Hepatic stellate cell (primary cell): ENCODE measurements at regions not wholly inside any gene's neighbourhood (a gene's known extent, or its start where the extent isn't known, plus 50 kb on each side); places are given as distances from the start of the nearest gene placed in this dataset.

Experiments
- DNase-seq: peaks from one replicate; pipeline ENCODE4 v3.0.0; 2011; ENCODE audit warnings: low spot score

GRCh38 chr13:89602655-89603054, 1744.8 kb upstream of the MIR17HG start:
- no peak for DNase-seq

DNA sequence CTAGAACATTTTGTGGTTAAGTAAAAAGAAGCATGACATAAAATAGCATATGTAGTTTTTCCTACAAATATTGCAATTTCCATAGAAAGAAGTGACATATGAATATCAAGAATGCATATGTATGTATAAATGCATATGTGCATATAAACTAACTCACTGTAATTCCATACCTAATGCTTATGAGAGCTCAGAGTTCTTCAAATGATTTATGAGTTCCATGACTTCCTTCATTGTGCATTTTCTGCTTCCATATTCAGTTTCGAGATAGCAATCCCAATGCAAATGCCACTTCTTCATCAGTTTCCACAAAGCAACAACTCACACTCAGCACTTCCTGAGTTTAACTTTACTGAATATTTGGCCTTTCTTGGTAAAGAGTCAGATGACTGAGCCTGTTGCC, 1744.3 kb upstream of the MIR17HG start:
- no peak for DNase-seq

GRCh38 chr13:89609318-89609717, 1738.2 kb upstream of the MIR17HG start:
- no peak for DNase-seq

DNA sequence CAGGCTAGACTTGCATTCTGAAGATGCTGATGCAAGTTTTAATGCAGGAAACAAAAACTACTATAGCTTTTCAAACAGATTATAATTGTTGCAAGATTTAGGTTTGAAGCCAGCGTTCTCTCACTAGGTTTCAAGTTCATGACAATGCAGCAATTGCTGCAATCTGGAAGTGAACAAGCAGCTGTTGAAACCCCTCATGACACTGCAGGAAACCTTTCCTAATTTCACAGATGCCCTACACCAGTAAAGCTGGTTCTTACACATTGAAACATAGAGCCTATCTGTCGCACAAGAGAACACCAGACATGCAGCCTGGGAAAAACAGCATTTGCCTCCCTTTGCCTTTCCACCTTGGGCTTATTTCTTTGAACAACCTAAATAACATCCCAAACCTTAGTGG, 1737.2 kb upstream of the MIR17HG start:
- DNase-seq = no peak

GRCh38 chr13:89610881-89611280, 1736.6 kb upstream of the MIR17HG start:
- DNase-seq = no peak

DNA sequence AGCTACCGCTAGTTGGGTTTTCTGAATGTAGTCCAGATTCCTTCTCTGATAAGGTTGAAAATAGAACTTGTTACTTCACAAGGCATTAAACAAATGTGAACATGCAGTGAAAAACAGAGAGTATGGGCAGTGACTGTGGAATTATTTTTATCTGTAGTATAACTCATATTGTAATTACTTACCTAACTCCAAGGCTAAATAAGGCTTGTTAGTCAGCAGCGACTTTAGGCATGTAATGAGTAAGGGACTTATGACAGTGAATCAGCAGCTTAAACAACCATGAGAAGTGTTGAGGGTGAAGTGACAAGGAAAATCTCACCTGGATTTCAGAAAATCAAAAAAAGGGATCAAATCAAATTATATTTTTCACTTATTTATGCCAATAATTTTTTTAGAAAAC, 1719.5 kb upstream of the MIR17HG start:
- no peak for DNase-seq

DNA sequence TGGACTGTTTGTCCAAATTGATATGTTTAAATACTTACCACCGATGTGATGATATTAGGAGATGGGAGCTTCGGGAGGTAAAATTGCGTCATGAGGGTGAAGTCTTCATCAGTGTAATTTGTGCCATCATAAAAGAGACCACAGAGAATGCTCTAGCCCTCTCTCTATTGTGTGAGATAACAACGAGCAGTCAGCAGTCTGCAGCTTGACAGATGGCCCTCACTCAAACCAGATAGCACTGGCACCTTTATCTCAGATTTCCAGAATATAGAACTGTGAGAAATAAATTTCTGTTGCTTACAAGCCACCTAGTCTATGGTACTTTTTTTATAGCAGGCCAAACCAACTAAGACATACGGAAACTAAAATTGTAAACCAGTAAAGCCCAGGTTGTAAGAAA, 1718.9 kb upstream of the MIR17HG start:
- DNase-seq = no peak

- no peak for DNase-seq
These were observed 1697.3 kb upstream of the MIR17HG start for GRCh38 chr13:89650226-89650625.

DNA sequence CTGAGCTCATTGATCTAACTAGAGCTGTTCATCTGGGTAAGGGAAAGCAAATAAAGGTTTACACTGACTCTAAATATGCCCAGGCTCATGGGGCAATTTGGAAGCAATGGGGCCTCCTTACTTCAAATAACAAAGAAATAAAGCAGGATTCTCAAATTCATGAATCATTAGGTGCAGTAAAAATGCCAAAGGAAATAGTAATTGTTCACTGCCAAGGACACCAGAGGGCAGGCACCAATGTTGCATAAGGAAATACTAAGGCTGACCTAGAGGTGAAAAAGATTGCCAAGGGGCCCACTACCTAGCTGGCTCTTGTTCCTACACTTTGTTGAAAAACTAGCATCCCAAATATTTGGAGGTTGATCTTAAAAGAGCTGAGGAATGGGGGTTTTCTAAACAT, 1686.7 kb upstream of the MIR17HG start:
- no peak for DNase-seq

DNA sequence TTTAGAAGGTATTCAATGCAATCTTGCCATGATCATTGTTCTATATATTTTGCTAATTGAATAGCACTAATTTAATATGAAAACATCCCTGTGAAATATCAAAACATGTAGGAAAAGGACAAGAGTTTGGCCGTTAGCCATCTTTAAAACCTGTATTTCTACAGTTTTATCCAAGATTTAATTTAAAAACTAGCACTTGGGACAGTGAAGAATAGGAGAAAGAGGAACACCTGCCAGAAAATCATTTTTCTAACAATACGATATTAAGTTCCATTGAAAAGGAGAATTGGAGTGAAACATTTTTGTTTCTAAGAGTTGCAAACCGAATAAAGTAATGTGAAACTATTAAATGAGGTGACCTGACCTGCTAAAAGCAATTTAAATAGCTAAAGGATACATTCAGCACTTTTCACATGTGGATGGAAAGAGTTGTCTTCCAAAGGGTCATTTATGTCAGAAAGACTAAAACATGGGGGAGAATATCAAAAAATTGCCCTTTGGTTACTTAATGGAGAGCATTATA, 1673.6 kb upstream of the MIR17HG start:
- DNase-seq = no peak

DNA sequence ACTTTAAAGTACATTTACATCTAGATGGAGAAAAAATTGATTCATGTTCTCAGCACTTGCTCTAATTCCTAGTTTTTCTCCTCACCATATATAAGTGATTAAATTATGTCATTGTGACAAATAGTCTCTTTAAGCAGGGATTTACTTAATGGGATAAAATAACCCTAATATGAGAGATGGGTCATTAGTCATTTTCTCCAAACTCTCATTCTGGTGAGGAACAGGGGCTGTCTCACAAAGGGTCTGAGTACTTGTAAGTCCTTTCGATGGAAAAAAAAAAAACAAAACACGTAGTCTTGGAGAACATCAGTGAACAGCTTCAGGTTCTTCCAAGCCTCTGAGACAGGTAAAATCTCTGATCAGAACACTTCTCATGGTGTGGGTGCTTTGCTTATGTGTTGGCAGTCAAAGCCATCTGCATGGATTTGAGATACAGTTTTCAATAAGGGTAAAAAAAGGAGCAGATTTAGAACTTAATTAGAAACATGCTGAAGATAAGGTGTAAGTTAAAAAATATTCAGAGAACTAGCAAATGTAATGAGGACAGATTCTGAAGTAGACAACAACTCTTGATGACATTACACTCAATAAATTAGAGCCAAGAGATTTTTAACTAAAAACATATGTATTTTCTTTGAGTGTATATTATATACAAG, 1668.9 kb upstream of the MIR17HG start:
- DNase-seq = no peak

- DNase-seq = no peak
These were observed 1662.6 kb upstream of the MIR17HG start for GRCh38 chr13:89684896-89685295.

DNA sequence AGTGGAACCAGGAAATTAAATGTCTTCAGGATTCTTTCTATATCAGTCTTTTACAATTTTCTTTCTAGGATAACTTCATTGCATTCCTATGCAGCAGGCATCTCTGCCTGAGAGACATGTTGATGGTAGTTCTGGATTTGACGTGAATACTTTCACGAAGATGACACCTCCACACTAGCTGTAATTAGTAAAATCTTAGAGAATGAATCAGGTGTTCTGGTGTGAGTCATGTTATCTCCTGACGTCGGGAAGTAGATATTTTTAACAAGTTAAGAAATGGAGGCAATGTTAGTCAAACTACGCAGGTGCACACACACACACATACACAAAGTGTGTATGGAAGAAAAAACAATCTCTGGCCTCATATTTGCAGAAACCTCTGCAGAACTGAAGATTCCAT, 1661.3 kb upstream of the MIR17HG start:
- no peak for DNase-seq

DNA sequence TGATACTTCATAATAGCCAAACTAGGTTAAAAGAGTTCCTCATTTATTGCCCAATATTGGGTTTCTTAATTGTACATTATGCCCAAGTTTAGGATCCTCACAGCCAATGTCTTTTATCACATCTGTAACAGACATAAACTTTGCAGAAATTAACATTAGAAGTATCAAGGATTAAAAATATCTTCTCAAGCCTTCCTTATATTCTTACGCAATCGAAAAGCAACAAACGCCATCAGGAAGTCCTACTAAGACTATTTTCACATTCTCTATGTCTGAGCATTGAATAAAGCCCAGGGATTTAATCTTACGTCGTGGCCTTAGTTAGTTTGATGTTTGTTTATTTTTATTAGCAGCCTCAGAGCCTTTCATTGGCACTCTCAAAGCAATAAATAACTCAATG, 1660.4 kb upstream of the MIR17HG start:
- DNase-seq = no peak

- no peak for DNase-seq
These were observed 1658.6 kb upstream of the MIR17HG start for GRCh38 chr13:89688918-89689317.

DNA sequence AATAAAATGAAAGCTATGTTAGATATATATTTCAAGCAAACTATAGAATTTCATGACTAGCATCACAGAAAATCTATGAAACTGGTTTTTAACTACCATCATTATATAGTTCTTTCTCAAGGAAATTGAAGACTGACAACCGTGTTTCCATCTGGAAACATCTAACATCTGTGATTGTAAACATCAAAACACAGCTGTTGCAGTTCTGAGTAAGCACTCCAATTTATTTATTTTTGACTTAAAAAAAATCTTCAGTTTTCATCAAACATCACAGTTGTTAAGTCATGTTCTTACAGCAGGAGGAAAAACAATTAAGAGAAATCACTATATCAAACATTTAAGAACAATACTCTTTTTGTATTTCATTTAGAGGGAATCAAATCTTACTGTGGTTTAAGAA, 1653.0 kb upstream of the MIR17HG start:
- DNase-seq = no peak

- DNase-seq = no peak
These were observed 1651.9 kb upstream of the MIR17HG start for GRCh38 chr13:89695343-89696257.

DNA sequence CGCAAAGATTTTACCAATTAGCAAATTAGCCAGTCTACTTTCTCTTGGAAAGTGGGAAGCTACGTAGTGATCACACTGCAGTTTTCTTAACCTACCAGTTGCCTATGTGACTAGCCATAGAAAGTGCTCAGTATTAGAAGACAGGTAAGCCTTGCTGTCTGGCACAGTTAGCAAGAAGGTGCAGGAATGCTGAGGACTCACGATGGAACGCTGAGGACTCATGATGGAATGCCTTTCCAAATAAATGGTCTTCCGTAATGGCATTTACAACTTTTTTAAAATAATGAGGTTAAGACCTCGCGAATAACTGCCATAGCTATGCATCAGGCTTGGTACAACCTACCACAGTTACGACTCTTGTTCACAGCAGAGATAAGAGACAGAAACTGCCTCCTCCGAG, 1645.6 kb upstream of the MIR17HG start:
- no peak for DNase-seq

DNA sequence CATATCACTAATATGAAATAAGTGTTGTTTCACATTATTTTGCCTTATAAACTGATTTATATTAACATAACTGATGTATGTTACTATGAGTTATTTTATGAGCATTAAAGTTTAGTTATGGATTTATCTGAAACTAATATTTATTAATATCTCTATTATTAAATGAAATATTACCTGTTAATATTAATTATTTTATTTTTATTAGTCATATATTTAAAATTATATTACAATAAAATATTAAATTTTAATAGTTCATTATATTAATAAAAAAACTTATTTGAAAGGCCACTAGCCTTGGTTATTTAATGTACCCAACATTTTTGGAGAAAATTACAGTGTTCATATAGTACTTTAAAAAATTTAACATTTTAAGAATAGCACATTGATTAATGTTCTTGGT, 1643.4 kb upstream of the MIR17HG start:
- no peak for DNase-seq

- DNase-seq = no peak
These were observed 1639.5 kb upstream of the MIR17HG start for GRCh38 chr13:89708013-89708412.

DNA sequence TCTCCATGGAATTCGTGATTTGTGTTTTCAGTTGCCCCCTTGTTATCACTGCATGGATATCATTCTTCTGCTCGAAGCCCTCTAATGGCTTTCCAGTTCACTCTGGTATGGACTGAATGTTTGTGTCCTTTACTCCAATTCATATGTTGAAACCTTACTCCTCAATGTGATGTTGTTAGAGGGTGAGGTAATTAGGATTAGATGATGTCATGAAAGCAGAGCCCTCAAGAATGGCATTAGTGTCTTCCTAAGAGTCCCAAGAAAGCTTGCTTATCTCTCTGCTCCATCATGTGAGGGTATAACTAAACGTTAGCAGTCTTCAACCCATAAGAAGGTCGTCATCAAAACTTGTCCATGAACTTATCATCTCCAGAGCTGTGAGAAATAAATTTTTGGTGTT, 1626.3 kb upstream of the MIR17HG start:
- no peak for DNase-seq

- DNase-seq = no peak
These were observed 1620.6 kb upstream of the MIR17HG start for GRCh38 chr13:89726690-89727435.

DNA sequence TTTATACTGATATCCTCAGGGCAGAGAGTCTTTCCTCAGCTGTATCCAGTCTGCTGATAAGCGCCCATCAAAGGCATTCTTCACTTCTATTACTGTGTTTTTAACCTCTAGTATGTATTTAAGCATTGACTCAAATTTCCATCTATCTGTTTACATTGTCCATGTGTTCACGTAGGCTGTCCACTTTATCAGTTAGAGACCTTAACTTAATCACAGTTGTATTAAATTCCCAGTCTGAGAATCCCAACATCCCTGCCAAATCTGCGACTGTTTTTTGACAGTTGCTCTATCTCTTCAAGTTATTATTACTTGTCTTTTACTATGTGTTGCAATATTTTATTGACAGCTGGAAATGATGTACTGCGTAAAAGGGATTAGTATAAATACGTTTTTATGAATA, 1613.7 kb upstream of the MIR17HG start:
- DNase-seq = no peak
